ENCODE measurements at regions not wholly inside any gene's neighbourhood (a gene's known extent, or its start where the extent isn't known, plus 50 kb on each side); places are given as distances from the start of the nearest gene placed in this dataset.

DNA sequence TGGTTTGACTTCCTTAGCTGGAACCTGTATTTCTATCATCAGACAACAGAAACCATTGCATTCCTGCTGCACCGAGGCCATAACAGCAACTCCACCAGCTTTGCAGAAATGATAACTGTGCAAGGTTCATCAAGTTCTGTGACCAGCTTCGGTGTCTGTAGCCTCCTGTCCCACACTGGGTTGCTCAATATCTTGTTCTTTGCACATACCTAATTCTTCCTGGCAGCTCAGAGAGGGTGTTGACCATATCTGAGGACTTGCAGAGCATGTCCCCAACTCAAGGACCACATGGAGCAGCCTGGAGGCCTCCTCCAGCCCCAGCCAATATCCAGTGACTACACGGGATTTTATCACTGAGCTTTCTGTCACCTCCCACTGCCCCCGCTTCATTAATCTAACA is 59.3 kb upstream of the SCAF8 start:
- intact Hi-C loops (cut with DNase I) = no loop called here
- ATAC-seq (ENCODE audit: poor library complexity) (no peak), DNase-seq (no peak)

DNA sequence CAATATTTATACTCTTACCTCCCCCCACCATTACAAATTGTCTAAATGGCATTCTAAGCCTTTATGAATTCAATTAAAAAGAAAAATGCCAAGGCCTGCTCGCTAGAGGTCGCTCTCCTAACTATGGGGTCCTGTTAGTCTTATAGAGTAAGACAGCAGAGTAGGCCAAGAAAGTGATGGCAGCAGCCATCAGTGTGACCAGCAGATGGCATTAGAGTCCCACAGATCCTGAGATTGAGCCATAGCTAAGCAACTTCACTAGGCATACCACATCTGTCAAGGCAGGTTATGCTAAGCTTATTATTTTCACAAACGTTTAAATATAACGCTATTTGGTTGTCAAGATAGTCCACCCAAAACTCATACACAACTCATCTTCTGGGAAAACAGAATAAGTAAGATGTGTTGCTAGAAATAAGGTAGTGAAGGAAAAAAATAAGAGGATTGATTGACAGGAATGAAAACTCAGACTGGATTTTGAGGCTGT is 57.6 kb upstream of the SCAF8 start:
- intact Hi-C loops (cut with DNase I) = loop anchor here (5.0 kb wide), 2 partner anchors 132 to 502 kb away; no protein-coding TSS in a partner anchor
- ATAC-seq (ENCODE audit: poor library complexity) = peak; percentile 99
- peak; percentile 86 for DNase-seq

DNA sequence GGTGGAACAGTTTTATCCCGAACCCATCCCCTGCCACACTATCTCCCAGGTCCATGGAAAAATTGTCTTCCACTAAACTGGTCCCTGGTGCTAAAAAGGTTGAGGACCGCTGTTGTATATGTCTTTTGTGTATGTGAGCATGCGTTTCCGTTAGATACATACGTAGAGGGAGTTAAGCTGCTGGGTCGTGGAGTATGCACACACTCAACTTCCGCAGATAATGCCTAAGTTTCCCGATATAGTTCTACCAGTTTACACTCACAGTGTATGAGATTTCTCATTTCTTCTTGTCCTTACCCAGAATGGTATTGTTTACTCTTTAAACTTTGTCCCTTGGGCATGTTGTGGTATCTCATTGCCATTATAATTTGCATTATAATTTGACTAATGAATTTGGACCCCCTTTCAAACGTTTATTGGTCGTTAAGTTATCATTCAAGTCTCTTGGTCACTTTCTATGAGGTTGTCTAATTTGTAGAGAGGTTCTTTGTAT is 50.5 kb upstream of the SCAF8 start:
- ATAC-seq (ENCODE audit: poor library complexity) = no peak
- DNase-seq = no peak
- intact Hi-C loops (cut with DNase I) = no loop called here

Measured in Right ventricle myocardium superior (tissue), 1 donor.